H9 (cell line): ENCODE measurements at regions not wholly inside any gene's neighbourhood (a gene's known extent, or its start where the extent isn't known, plus 50 kb on each side); places are given as distances from the start of the nearest gene placed in this dataset.

ENCODE experiments used
- DNase-seq: peaks from one replicate; pipeline ENCODE4 v3.0.0-alpha.2; 2017
- H2AFZ ChIP-seq: one replicate; pipeline ENCODE4 v1.6.1; 2013; ENCODE audit warnings: mild to moderate bottlenecking, low read length, control low read depth, moderate library complexity
- H2AK5ac ChIP-seq: 2 replicates; pipeline ENCODE4 v1.6.1; 2013; ENCODE audit warnings: low read length, control low read depth, mixed read lengths; ENCODE audit not compliant: insufficient read length
- H2BK120ac ChIP-seq: one replicate; pipeline ENCODE4 v1.6.1; 2013; ENCODE audit warnings: low read depth, mild to moderate bottlenecking, low read length, control low read depth, inconsistent platforms; ENCODE audit not compliant: poor library complexity, severe bottlenecking
- H2BK12ac ChIP-seq: 2 replicates; pipeline ENCODE4 v1.6.1; 2013; ENCODE audit warnings: low read length, control low read depth, mixed read lengths, low read depth; ENCODE audit not compliant: insufficient read length
- H2BK15ac ChIP-seq: 2 replicates; pipeline ENCODE4 v1.6.1; 2013; ENCODE audit warnings: low read depth, low read length, control low read depth
- H2BK20ac ChIP-seq: one replicate; pipeline ENCODE4 v1.6.1; 2013; ENCODE audit warnings: low read depth, mild to moderate bottlenecking, low read length, control low read depth, inconsistent platforms; ENCODE audit not compliant: poor library complexity, severe bottlenecking
- H2BK5ac ChIP-seq: 2 replicates; pipeline ENCODE4 v1.6.1; 2013; ENCODE audit warnings: low read length, control low read depth, mixed read lengths; ENCODE audit not compliant: insufficient read length
- H3K14ac ChIP-seq: 2 replicates; pipeline ENCODE4 v1.6.1; 2013; ENCODE audit warnings: low read length, control low read depth; ENCODE audit not compliant: insufficient read depth
- H3K18ac ChIP-seq: 2 replicates; pipeline ENCODE4 v1.6.1; 2013; ENCODE audit warnings: low read depth, mild to moderate bottlenecking, mixed read lengths, low read length, control low read depth; ENCODE audit not compliant: insufficient read length
- H3K23ac ChIP-seq: 2 replicates; pipeline ENCODE4 v1.6.1; 2013; ENCODE audit warnings: low read length, control low read depth, mixed read lengths, low read depth; ENCODE audit not compliant: insufficient read length
- H3K23me2 ChIP-seq: 2 replicates; pipeline ENCODE4 v1.6.1; 2013; ENCODE audit warnings: low read depth, mild to moderate bottlenecking, mixed read lengths, low read length, control low read depth; ENCODE audit not compliant: insufficient read length, poor library complexity, severe bottlenecking
- H3K27ac ChIP-seq: 2 replicates; pipeline ENCODE4 v1.5.1; 2013; ENCODE audit warnings: low read length, control low read depth, mixed read lengths, low read depth; ENCODE audit not compliant: insufficient read length
- H3K27me3 ChIP-seq: 2 replicates; pipeline ENCODE4 v1.6.1; 2013; ENCODE audit warnings: low read length, control low read depth, inconsistent platforms; ENCODE audit not compliant: insufficient read depth
- H3K4ac ChIP-seq: 2 replicates; pipeline ENCODE4 v1.6.1; 2013; ENCODE audit warnings: low read depth, mild to moderate bottlenecking, control low read depth, inconsistent platforms, low read length, moderate library complexity
- H3K4me1 ChIP-seq: 2 replicates; pipeline ENCODE4 v1.6.1; 2013; ENCODE audit warnings: low read length, control low read depth, inconsistent platforms; ENCODE audit not compliant: insufficient read depth
- H3K4me2 ChIP-seq: 2 replicates; pipeline ENCODE4 v1.6.1; 2013; ENCODE audit warnings: low read length, control low read depth, mixed read lengths; ENCODE audit not compliant: insufficient read length, insufficient read depth
- H3K56ac ChIP-seq: 2 replicates; pipeline ENCODE4 v1.6.1; 2013; ENCODE audit warnings: low read depth, mild to moderate bottlenecking, mixed read lengths, low read length, control low read depth; ENCODE audit not compliant: insufficient read length
- H3K79me1 ChIP-seq: 2 replicates; pipeline ENCODE4 v1.6.1; 2013; ENCODE audit warnings: low read depth, mild to moderate bottlenecking, moderate library complexity, low read length, control low read depth, inconsistent platforms; ENCODE audit not compliant: insufficient read depth, poor library complexity, severe bottlenecking
- H3K79me2 ChIP-seq: 2 replicates; pipeline ENCODE4 v1.6.1; 2013; ENCODE audit warnings: low read length, control low read depth, inconsistent platforms; ENCODE audit not compliant: insufficient read depth
- H3K9ac ChIP-seq: 2 replicates; pipeline ENCODE4 v1.6.1; 2013; ENCODE audit warnings: low read length, control low read depth, mixed read lengths; ENCODE audit not compliant: insufficient read length; ENCODE audit errors: extremely low read depth
- H3K9me3 ChIP-seq: one replicate; pipeline ENCODE4 v1.6.1; 2013; ENCODE audit warnings: low read depth, low read length, inconsistent platforms; ENCODE audit not compliant: control insufficient read depth
- H3T11ph ChIP-seq: one replicate; pipeline ENCODE4 v1.6.1; 2013; ENCODE audit warnings: mild to moderate bottlenecking, low read length, control low read depth, inconsistent platforms
- H4K20me1 ChIP-seq: one replicate; pipeline ENCODE4 v1.6.1; 2013; ENCODE audit not compliant: control insufficient read depth, insufficient read length, insufficient read depth
- H4K5ac ChIP-seq: 2 replicates; pipeline ENCODE4 v1.6.1; 2013; ENCODE audit warnings: low read depth, mild to moderate bottlenecking, mixed read lengths, low read length, control low read depth; ENCODE audit not compliant: insufficient read length
- H4K8ac ChIP-seq: replicated peaks from 2 replicates; pipeline ENCODE4 v1.6.1; 2013; ENCODE audit warnings: low read length, control low read depth, mixed read lengths, low read depth; ENCODE audit not compliant: insufficient read length
- H4K91ac ChIP-seq: 2 replicates; pipeline ENCODE4 v1.6.1; 2013; ENCODE audit warnings: low read depth, mild to moderate bottlenecking, moderate library complexity, mixed read lengths, low read length, control low read depth; ENCODE audit not compliant: insufficient read length
- H3K27ac Mint-ChIP-seq, 3 experiments: 2 replicates in 2 of 3; 3 replicates in 1 of 3; pipeline ENCODE4 v1.8.0; 2020 to 2021; ENCODE audit warnings: mixed read lengths in 3 of 3, mild to moderate bottlenecking in 1 of 3, moderate library complexity in 1 of 3
- H3K27me3 Mint-ChIP-seq: 2 replicates; pipeline ENCODE4 v1.8.0; 2021; ENCODE audit warnings: low read depth, mild to moderate bottlenecking, moderate library complexity, mixed read lengths
- H3K36me3 Mint-ChIP-seq, 3 experiments: 2 replicates in 2 of 3; 3 replicates in 1 of 3; pipeline ENCODE4 v1.8.0; 2020 to 2021; ENCODE audit warnings: low read depth in 3 of 3, mixed read lengths in 3 of 3; ENCODE audit not compliant: insufficient read depth in 1 of 3
- H3K4me1 Mint-ChIP-seq, 2 experiments: 2 replicates each; pipeline ENCODE4 v1.8.0; 2020; ENCODE audit warnings: mixed read lengths in 2 of 2
- H3K4me3 Mint-ChIP-seq, 2 experiments: 2 replicates in 1 of 2; 3 replicates in 1 of 2; pipeline ENCODE4 v1.8.0; 2020 to 2021; ENCODE audit warnings: mild to moderate bottlenecking in 2 of 2, mixed read lengths in 2 of 2, moderate library complexity in 1 of 2
- H3K9me3 Mint-ChIP-seq, 2 experiments: 2 replicates in 1 of 2; 3 replicates in 1 of 2; pipeline ENCODE4 v1.8.0; 2020; ENCODE audit warnings: mild to moderate bottlenecking in 2 of 2, mixed read lengths in 2 of 2, moderate library complexity in 1 of 2
- WGBS: extraction: QIAGEN DNeasy Blood & Tissue Kit; methylation state at CpG from one replicate; pipeline ENCODE4 v1.1.7; 2013; ENCODE audit warnings: missing lambda C conversion rate, low lambda C conversion rate, mixed read lengths; ENCODE audit not compliant: insufficient read length; ENCODE audit errors: extremely low coverage; 5-methylcytosine and 5-hydroxymethylcytosine counted together
- TF ChIP-seq, protein P1 (sequence below): fragments of 200-600 bp; sonication (generic); conservative IDR thresholded peaks from 3 replicates; pipeline ENCODE4 v1.8.0; 2021; ENCODE audit warnings: antibody characterized with exemption, mild to moderate bottlenecking

- Histone ChIP-seq H3K23ac (no peak overlapping the region), H3K9ac (no peak overlapping the region), H4K20me1 (no peaks in the 10 kb centered on the region), H3K56ac (no peak overlapping the region), H3K27ac (no peak overlapping the region), H3K79me1 (no peaks in the 10 kb centered on the region), H4K91ac (no peak overlapping the region), H3K9me3 (no peaks in the 10 kb centered on the region), H2BK12ac (no peak overlapping the region), H3T11ph (no peak overlapping the region), H3K4me1 (no peaks in the 10 kb centered on the region), H3K4ac (no peak overlapping the region), H4K5ac (no peak overlapping the region), H3K27me3 (no peaks in the 10 kb centered on the region), H2BK15ac (no peak overlapping the region), H3K79me2 (no peaks in the 10 kb centered on the region), H2AK5ac (no peak overlapping the region), H3K14ac (no peak overlapping the region; the same call in 1 of the 2 replicates), H2BK5ac (no peak overlapping the region), H2AFZ (no peak overlapping the region), H2BK120ac (no peak overlapping the region), H2BK20ac (no peak overlapping the region), H4K8ac (no peak overlapping the region), H3K18ac (no peak overlapping the region), H3K4me2 (no peak overlapping the region), H3K23me2 (no peaks in the 10 kb centered on the region)
- Mint-ChIP-seq H3K4me1 (peaks cover 0 to 3% of the 10 kb centered on the region in 2 experiments; a peak in 1 of 4 replicates), H3K4me3 (no peak overlapping the region), H3K27ac (no peak overlapping the region), H3K36me3 (no peaks in the 10 kb centered on the region), H3K9me3 (no peaks in the 10 kb centered on the region), H3K27me3 (peaks cover 3% of the 10 kb centered on the region)
- no CpG with 5 or more reads among the region's 14 CpGs for WGBS
- TF ChIP-seq, protein P1, sequence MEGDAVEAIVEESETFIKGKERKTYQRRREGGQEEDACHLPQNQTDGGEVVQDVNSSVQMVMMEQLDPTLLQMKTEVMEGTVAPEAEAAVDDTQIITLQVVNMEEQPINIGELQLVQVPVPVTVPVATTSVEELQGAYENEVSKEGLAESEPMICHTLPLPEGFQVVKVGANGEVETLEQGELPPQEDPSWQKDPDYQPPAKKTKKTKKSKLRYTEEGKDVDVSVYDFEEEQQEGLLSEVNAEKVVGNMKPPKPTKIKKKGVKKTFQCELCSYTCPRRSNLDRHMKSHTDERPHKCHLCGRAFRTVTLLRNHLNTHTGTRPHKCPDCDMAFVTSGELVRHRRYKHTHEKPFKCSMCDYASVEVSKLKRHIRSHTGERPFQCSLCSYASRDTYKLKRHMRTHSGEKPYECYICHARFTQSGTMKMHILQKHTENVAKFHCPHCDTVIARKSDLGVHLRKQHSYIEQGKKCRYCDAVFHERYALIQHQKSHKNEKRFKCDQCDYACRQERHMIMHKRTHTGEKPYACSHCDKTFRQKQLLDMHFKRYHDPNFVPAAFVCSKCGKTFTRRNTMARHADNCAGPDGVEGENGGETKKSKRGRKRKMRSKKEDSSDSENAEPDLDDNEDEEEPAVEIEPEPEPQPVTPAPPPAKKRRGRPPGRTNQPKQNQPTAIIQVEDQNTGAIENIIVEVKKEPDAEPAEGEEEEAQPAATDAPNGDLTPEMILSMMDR: no peak
- no peak for DNase-seq
These were observed 150.9 kb downstream of the URI1 start for GRCh38 chr19:30092721-30093569.
